ENCODE measurements at regions not wholly inside any gene's neighbourhood (a gene's known extent, or its start where the extent isn't known, plus 50 kb on each side); places are given as distances from the start of the nearest gene placed in this dataset.
"Not testable (repeated sequence)": the region's sequence is repeated elsewhere in the genome, so short reads cannot be mapped to it uniquely, and the experiment has no call there.

- no peak for TF ChIP-seq CTCF (conservative IDR thresholded peaks at IDR 0.05; ENCODE audit: control insufficient read depth, insufficient read depth, low read depth, low read length)
- H3K4me3 ChIP-seq (ENCODE audit: control insufficient read depth, low read depth, low read length): no peak overlapping the region
- no peak for DNase-seq (ENCODE audit: low read depth)
Observed at GRCh38 chr14:71554323-71554722, 377.9 kb upstream of the RGS6 start.

- no peak overlapping the region for H3K4me3 ChIP-seq (ENCODE audit: control insufficient read depth, low read depth, low read length)
- DNase-seq (ENCODE audit: low read depth): no peak
- TF ChIP-seq CTCF (conservative IDR thresholded peaks at IDR 0.05; ENCODE audit: control insufficient read depth, insufficient read depth, low read depth, low read length): no peak
Observed at GRCh38 chr14:71554959-71555612, 377.1 kb upstream of the RGS6 start.

GRCh38 chr14:71555654-71556559, 376.3 kb upstream of the RGS6 start:
- no peak for TF ChIP-seq CTCF (conservative IDR thresholded peaks at IDR 0.05; ENCODE audit: control insufficient read depth, insufficient read depth, low read depth, low read length)
- DNase-seq (ENCODE audit: low read depth): peak; percentile 39
- no peak overlapping the region for H3K4me3 ChIP-seq (ENCODE audit: control insufficient read depth, low read depth, low read length)

- no peak overlapping the region for H3K4me3 ChIP-seq (ENCODE audit: control insufficient read depth, low read depth, low read length)
- no peak for DNase-seq (ENCODE audit: low read depth)
- no peak for TF ChIP-seq CTCF (conservative IDR thresholded peaks at IDR 0.05; ENCODE audit: control insufficient read depth, insufficient read depth, low read depth, low read length)
Observed at GRCh38 chr14:71556730-71557129, 375.5 kb upstream of the RGS6 start.

GRCh38 chr14:71557351-71557750, 374.9 kb upstream of the RGS6 start:
- no peak overlapping the region for H3K4me3 ChIP-seq (ENCODE audit: control insufficient read depth, low read depth, low read length)
- TF ChIP-seq CTCF (conservative IDR thresholded peaks at IDR 0.05; ENCODE audit: control insufficient read depth, insufficient read depth, low read depth, low read length): no peak
- no peak for DNase-seq (ENCODE audit: low read depth)

GRCh38 chr14:71558943-71559342, 373.3 kb upstream of the RGS6 start:
- DNase-seq (ENCODE audit: low read depth); H3K4me3 ChIP-seq (ENCODE audit: control insufficient read depth, low read depth, low read length): not testable (repeated sequence)

- TF ChIP-seq CTCF (conservative IDR thresholded peaks at IDR 0.05; ENCODE audit: control insufficient read depth, insufficient read depth, low read depth, low read length): no peak
- DNase-seq (ENCODE audit: low read depth): no peak
- H3K4me3 ChIP-seq (ENCODE audit: control insufficient read depth, low read depth, low read length): no peak overlapping the region
Observed at GRCh38 chr14:71560751-71561150, 371.5 kb upstream of the RGS6 start.

Data from fibroblast of mammary gland (primary cell).